ENCODE measurements at regions not wholly inside any gene's neighbourhood (a gene's known extent, or its start where the extent isn't known, plus 50 kb on each side); places are given as distances from the start of the nearest gene placed in this dataset.

GRCh38 chr3:66555214-66555844 lies 54.5 kb upstream of the LRIG1 start:
- TF ChIP-seq CTCF (conservative IDR thresholded peaks at IDR 0.05; ENCODE audit: low read length) (no peak), EZH2phosphoT487 (IDR thresholded peaks at IDR 0.05; ENCODE audit: borderline replicate concordance, low read depth, low read length) (no peak)
